ENCODE measurements at regions not wholly inside any gene's neighbourhood (a gene's known extent, or its start where the extent isn't known, plus 50 kb on each side); places are given as distances from the start of the nearest gene placed in this dataset.

GRCh38 chr13:106415971-106416370 lies 119.5 kb downstream of the EFNB2 start:
- WGBS, 2 donors = 48 to 65% methylated on average over 1 of the region's 1 CpG

GRCh38 chr13:106415442-106415841 lies 120.0 kb downstream of the EFNB2 start:
- H3K27ac ChIP-seq = no peak overlapping the region
- no peaks in the 10 kb centered on the region for H3K4me1 ChIP-seq
- H3K4me3 ChIP-seq = no peak overlapping the region
- 36% methylated on average over 4 of the region's 4 CpGs for WGBS, 2 donors
- no peak for TF ChIP-seq CTCF (IDR thresholded peaks at IDR 0.05)
- H3K9me3 ChIP-seq = no peaks in the 10 kb centered on the region
- intact Hi-C loops (cut with DNase I) = no loop called here
- H3K36me3 ChIP-seq = no peaks in the 10 kb centered on the region
- peaks cover 0 to 18% (median 0%) of the 10 kb centered on the region in 7 donors for H3K27me3 ChIP-seq
- ATAC-seq = peak in 1 of 8 donors; percentile 72
- DNase-seq = no peak

More at GRCh38 chr13:106415971-106416370, 119.5 kb downstream of the EFNB2 start:
- ATAC-seq (no peak), DNase-seq (no peak)
- Histone ChIP-seq H3K36me3 (no peaks in the 10 kb centered on the region), H3K9me3 (no peaks in the 10 kb centered on the region), H3K27ac (no peak overlapping the region), H3K4me1 (no peaks in the 10 kb centered on the region), H3K4me3 (no peak overlapping the region), H3K27me3 (peaks cover 0 to 18% (median 0%) of the 10 kb centered on the region in 7 donors)
- intact Hi-C loops (cut with DNase I) = no loop called here
- TF ChIP-seq CTCF (IDR thresholded peaks at IDR 0.05) = no peak

GRCh38 chr13:106407338-106407737 lies 128.1 kb downstream of the EFNB2 start:
- ATAC-seq (no peak), DNase-seq (no peak)
- H3K27ac ChIP-seq = no peak overlapping the region
- TF ChIP-seq CTCF (IDR thresholded peaks at IDR 0.05) = no peak
- no peaks in the 10 kb centered on the region for H3K4me1 ChIP-seq
- intact Hi-C loops (cut with DNase I) = no loop called here
- no peak overlapping the region for H3K4me3 ChIP-seq
- H3K27me3 ChIP-seq = no peaks in the 10 kb centered on the region
- WGBS, 2 donors = 74 to 75% methylated on average over 8 of the region's 8 CpGs
- peaks cover 0 to 4% (median 0%) of the 10 kb centered on the region in 11 donors for H3K9me3 ChIP-seq
- H3K36me3 ChIP-seq = no peaks in the 10 kb centered on the region

GRCh38 chr13:106405731-106406130 lies 129.7 kb downstream of the EFNB2 start:
- WGBS, 2 donors = 63 to 70% methylated on average over 6 of the region's 6 CpGs
- DNase-seq (no peak), ATAC-seq (no peak)
- Histone ChIP-seq H3K27ac (no peak overlapping the region), H3K4me1 (no peaks in the 10 kb centered on the region), H3K9me3 (peaks cover 0 to 4% (median 0%) of the 10 kb centered on the region in 11 donors), H3K4me3 (no peak overlapping the region), H3K36me3 (no peaks in the 10 kb centered on the region), H3K27me3 (no peaks in the 10 kb centered on the region)
- intact Hi-C loops (cut with DNase I) = no loop called here
- no peak for TF ChIP-seq CTCF (IDR thresholded peaks at IDR 0.05)
